OCI-M1 (cell line): ENCODE measurements at regions not wholly inside any gene's neighbourhood (a gene's known extent, or its start where the extent isn't known, plus 50 kb on each side); places are given as distances from the start of the nearest gene placed in this dataset.
A peak's percentile ranks its signal among the peaks of the same experiment; 100 is the strongest.

ENCODE experiments used
- DNase-seq: peaks from one replicate; lab custom pipeline; 2025; lab: John Stamatoyannopoulos, UW

GRCh38 chr9:23162789-23163188 is 663.3 kb downstream of the ELAVL2 start:
- DNase-seq: no peak

GRCh38 chr9:23171479-23171878 is 654.6 kb downstream of the ELAVL2 start:
- no peak for DNase-seq

- DNase-seq: no peak
Measured at GRCh38 chr9:23172206-23172605, 653.8 kb downstream of the ELAVL2 start.

- DNase-seq: no peak
Measured at GRCh38 chr9:23172979-23173637, 652.9 kb downstream of the ELAVL2 start.

GRCh38 chr9:23194281-23194680 is 631.8 kb downstream of the ELAVL2 start:
- no peak for DNase-seq

GRCh38 chr9:23215688-23216087 is 610.4 kb downstream of the ELAVL2 start:
- DNase-seq: no peak

- no peak for DNase-seq
Measured at GRCh38 chr9:23219471-23219870, 606.6 kb downstream of the ELAVL2 start.

- no peak for DNase-seq
Measured at GRCh38 chr9:23220171-23220570, 605.9 kb downstream of the ELAVL2 start.

- DNase-seq: no peak
Measured at GRCh38 chr9:23220957-23221356, 605.1 kb downstream of the ELAVL2 start.

GRCh38 chr9:23229890-23230317 is 596.1 kb downstream of the ELAVL2 start:
- DNase-seq: no peak

GRCh38 chr9:23232831-23233230 is 593.2 kb downstream of the ELAVL2 start:
- DNase-seq: no peak

- no peak for DNase-seq
Measured at GRCh38 chr9:23243523-23243922, 582.5 kb downstream of the ELAVL2 start.

GRCh38 chr9:23245067-23245466 is 581.0 kb downstream of the ELAVL2 start:
- DNase-seq: no peak

GRCh38 chr9:23254404-23255184 is 571.4 kb downstream of the ELAVL2 start:
- DNase-seq: no peak

GRCh38 chr9:23255346-23255745 is 570.7 kb downstream of the ELAVL2 start:
- no peak for DNase-seq

GRCh38 chr9:23258569-23258968 is 567.5 kb downstream of the ELAVL2 start:
- DNase-seq: peak; percentile 20

- DNase-seq: no peak
Measured at GRCh38 chr9:23278561-23278960, 547.5 kb downstream of the ELAVL2 start.

- DNase-seq: no peak
Measured at GRCh38 chr9:23287390-23287789, 538.6 kb downstream of the ELAVL2 start.

- DNase-seq: no peak
Measured at GRCh38 chr9:23288545-23288944, 537.5 kb downstream of the ELAVL2 start.

GRCh38 chr9:23290973-23291372 is 535.1 kb downstream of the ELAVL2 start:
- no peak for DNase-seq

GRCh38 chr9:23302281-23302680 is 523.8 kb downstream of the ELAVL2 start:
- no peak for DNase-seq

- no peak for DNase-seq
Measured at GRCh38 chr9:23306731-23307130, 519.3 kb downstream of the ELAVL2 start.

GRCh38 chr9:23307731-23308513 is 518.1 kb downstream of the ELAVL2 start:
- DNase-seq: no peak
